ENCODE measurements at regions not wholly inside any gene's neighbourhood (a gene's known extent, or its start where the extent isn't known, plus 50 kb on each side); places are given as distances from the start of the nearest gene placed in this dataset.
"Not testable (repeated sequence)": the region's sequence is repeated elsewhere in the genome, so short reads cannot be mapped to it uniquely, and the experiment has no call there.

- Histone ChIP-seq H3K79me2 (replicated peaks; ENCODE audit: insufficient read depth, low read length) (no peaks in the 10 kb centered on the region), H3F3A (ENCODE audit: insufficient read depth, low read length, poor library complexity, severe bottlenecking) (no peaks in the 10 kb centered on the region), H3K9me3 (ENCODE audit: low read length) (no peaks in the 10 kb centered on the region), H4K20me1 (ENCODE audit: insufficient read depth) (no peaks in the 10 kb centered on the region), H3K27ac (ENCODE audit: low read length) (no peak overlapping the region), H3K27me3 (ENCODE audit: insufficient read depth, low read depth, low read length) (no peaks in the 10 kb centered on the region), H3K36me3 (ENCODE audit: insufficient read depth, low read length) (no peaks in the 10 kb centered on the region), H3K9ac (ENCODE audit: low read length) (no peak overlapping the region), H3K4me2 (ENCODE audit: low read length) (no peak overlapping the region), H3K9me2 (ENCODE audit: insufficient read depth, low read length) (no peaks in the 10 kb centered on the region), H2AFZ (ENCODE audit: low read depth, low read length) (no peak overlapping the region), H3K4me3 (ENCODE audit: low read length) (no peak overlapping the region)
- TF ChIP-seq REST (IDR thresholded peaks at IDR 0.05; ENCODE audit: borderline replicate concordance) (no peak), CTCF (IDR thresholded peaks at IDR 0.05; ENCODE audit: poor library complexity, severe bottlenecking) (no peak), MXI1 (conservative IDR thresholded peaks at IDR 0.05; ENCODE audit: poor library complexity, severe bottlenecking) (no peak), RAD21 (conservative IDR thresholded peaks at IDR 0.05) (no peak)
Observed at GRCh38 chr22:22057617-22058378, 75.2 kb upstream of the TOP3B start.

GRCh38 chr22:22056809-22057594 lies 74.4 kb upstream of the TOP3B start:
- TF ChIP-seq EP300 (conservative IDR thresholded peaks at IDR 0.05; ENCODE audit: poor library complexity, severe bottlenecking): peak; percentile 14
- H3K79me2 ChIP-seq (replicated peaks; ENCODE audit: insufficient read depth, low read length): not testable (repeated sequence)

GRCh38 chr22:22052548-22053139 lies 70.1 kb upstream of the TOP3B start:
- not testable (repeated sequence) for H3K27ac ChIP-seq (ENCODE audit: low read length); H4K20me1 ChIP-seq (ENCODE audit: insufficient read depth); H3K4me2 ChIP-seq (ENCODE audit: low read length); H3K9me3 ChIP-seq (ENCODE audit: low read length); H3K4me3 ChIP-seq (ENCODE audit: low read length); H3F3A ChIP-seq (ENCODE audit: insufficient read depth, low read length, poor library complexity, severe bottlenecking); H3K79me2 ChIP-seq (replicated peaks; ENCODE audit: insufficient read depth, low read length); H3K27me3 ChIP-seq (ENCODE audit: insufficient read depth, low read depth, low read length); H3K9me2 ChIP-seq (ENCODE audit: insufficient read depth, low read length); H3K36me3 ChIP-seq (ENCODE audit: insufficient read depth, low read length); H2AFZ ChIP-seq (ENCODE audit: low read depth, low read length); H3K9ac ChIP-seq (ENCODE audit: low read length)

More at GRCh38 chr22:22056809-22057594, 74.4 kb upstream of the TOP3B start:
- not testable (repeated sequence) for H3K4me3 ChIP-seq (ENCODE audit: low read length); H3K9me3 ChIP-seq (ENCODE audit: low read length); H3K27me3 ChIP-seq (ENCODE audit: insufficient read depth, low read depth, low read length); H3K36me3 ChIP-seq (ENCODE audit: insufficient read depth, low read length); H3K9ac ChIP-seq (ENCODE audit: low read length); H3K4me2 ChIP-seq (ENCODE audit: low read length); H3K9me2 ChIP-seq (ENCODE audit: insufficient read depth, low read length); H3K27ac ChIP-seq (ENCODE audit: low read length); H3F3A ChIP-seq (ENCODE audit: insufficient read depth, low read length, poor library complexity, severe bottlenecking); H4K20me1 ChIP-seq (ENCODE audit: insufficient read depth)
- peak overlapping the region; percentile 14 for H2AFZ ChIP-seq (ENCODE audit: low read depth, low read length)

GRCh38 chr22:22051032-22051431 lies 68.4 kb upstream of the TOP3B start:
- not testable (repeated sequence) for H3K36me3 ChIP-seq (ENCODE audit: insufficient read depth, low read length); H3K79me2 ChIP-seq (replicated peaks; ENCODE audit: insufficient read depth, low read length); H3K9me2 ChIP-seq (ENCODE audit: insufficient read depth, low read length); H4K20me1 ChIP-seq (ENCODE audit: insufficient read depth); H3F3A ChIP-seq (ENCODE audit: insufficient read depth, low read length, poor library complexity, severe bottlenecking); H3K27ac ChIP-seq (ENCODE audit: low read length); H3K4me3 ChIP-seq (ENCODE audit: low read length); H3K27me3 ChIP-seq (ENCODE audit: insufficient read depth, low read depth, low read length); H3K4me2 ChIP-seq (ENCODE audit: low read length); H3K9ac ChIP-seq (ENCODE audit: low read length); H2AFZ ChIP-seq (ENCODE audit: low read depth, low read length); H3K9me3 ChIP-seq (ENCODE audit: low read length)
